Subcutaneous abdominal adipose tissue (tissue), 5 donors: ENCODE measurements at regions not wholly inside any gene's neighbourhood (a gene's known extent, or its start where the extent isn't known, plus 50 kb on each side); places are given as distances from the start of the nearest gene placed in this dataset.

Experiments used
- H3K27ac ChIP-seq: one replicate; pipeline ENCODE4 v1.7.0; 2013; ENCODE audit warnings: low read depth, mild to moderate bottlenecking, inconsistent platforms, low read length, moderate library complexity
- H3K27me3 ChIP-seq, 5 donors: one replicate each; pipeline ENCODE4 v1.7.0; 2013; ENCODE audit warnings: low read length in 5 of 5, inconsistent platforms in 1 of 5; ENCODE audit not compliant: control insufficient read depth in 5 of 5, insufficient read depth in 4 of 5
- H3K36me3 ChIP-seq, 5 donors: one replicate each; pipeline ENCODE4 v1.7.0; 2013; ENCODE audit warnings: low read length in 5 of 5; ENCODE audit not compliant: control insufficient read depth in 5 of 5, insufficient read depth in 5 of 5
- H3K4me1 ChIP-seq, 5 donors: one replicate each; pipeline ENCODE4 v1.7.0; 2013; ENCODE audit warnings: low read length in 5 of 5, mild to moderate bottlenecking in 3 of 5, moderate library complexity in 1 of 5; ENCODE audit not compliant: control insufficient read depth in 5 of 5, insufficient read depth in 5 of 5
- H3K4me3 ChIP-seq, 5 donors: one replicate each; pipeline ENCODE4 v1.7.0; 2013; ENCODE audit warnings: low read length in 5 of 5, low read depth in 1 of 5
- H3K9ac ChIP-seq, 5 donors: one replicate each; pipeline ENCODE4 v1.7.0; 2013; ENCODE audit warnings: low read length in 5 of 5, mild to moderate bottlenecking in 4 of 5, moderate library complexity in 3 of 5
- H3K9me3 ChIP-seq, 5 donors: one replicate each; pipeline ENCODE4 v1.7.0; 2013; ENCODE audit warnings: low read length in 5 of 5; ENCODE audit not compliant: control insufficient read depth in 5 of 5
- donor health status: healthy.
- donor health status: healthy.
- donor health status: healthy.
- donor health status: healthy.
- donor health status: healthy.

DNA sequence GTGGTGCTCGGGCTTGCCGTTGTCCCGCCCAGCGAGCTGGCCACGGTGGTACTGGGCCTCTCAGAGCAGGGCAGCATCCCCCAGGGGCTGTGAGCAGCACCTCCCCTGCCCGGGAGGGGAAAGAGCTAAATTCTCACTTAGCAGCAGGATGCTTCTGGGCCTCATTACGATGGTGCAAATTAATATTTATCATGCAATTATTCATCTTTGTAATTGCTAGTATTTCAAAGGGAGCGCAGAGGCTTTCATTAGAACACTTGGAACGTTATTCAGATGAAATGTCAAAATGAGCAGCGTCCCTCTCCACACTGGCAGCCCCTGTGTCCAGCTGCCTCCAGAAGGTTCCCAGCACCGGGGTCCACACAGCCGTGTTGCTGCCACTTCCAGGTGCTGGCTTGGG lies 95.9 kb upstream of the PRR5 start:
- Histone ChIP-seq H3K36me3 (no peaks in the 10 kb centered on the region), H3K4me3 (no peak overlapping the region), H3K9me3 (peaks cover 0 to 9% (median 3%) of the 10 kb centered on the region in 5 donors), H3K27ac (no peak overlapping the region), H3K4me1 (no peaks in the 10 kb centered on the region), H3K9ac (no peak overlapping the region), H3K27me3 (peaks cover 0 to 39% (median 27%) of the 10 kb centered on the region in 5 donors)

DNA sequence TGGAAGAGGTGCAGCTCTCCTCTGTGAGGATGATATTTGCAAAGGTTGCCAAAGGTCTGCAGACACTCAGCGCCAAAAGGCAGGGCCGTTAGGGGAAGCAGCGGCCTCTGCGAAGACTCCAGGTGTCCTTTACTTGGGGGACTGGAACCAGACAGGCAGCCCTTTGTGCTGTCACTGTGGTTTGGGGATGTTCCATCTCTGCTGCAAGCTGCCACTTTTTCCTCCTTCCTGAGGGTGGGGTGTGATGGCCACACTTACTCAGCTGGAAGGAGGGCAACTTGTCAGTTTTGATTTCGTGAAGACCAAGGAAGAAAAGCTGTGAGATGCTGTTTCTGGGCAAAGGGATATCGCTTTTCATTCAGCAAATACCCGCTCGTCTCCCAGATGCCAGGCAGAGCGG lies 96.5 kb upstream of the PRR5 start:
- Histone ChIP-seq H3K27ac (no peak overlapping the region), H3K27me3 (peaks cover 0 to 39% (median 27%) of the 10 kb centered on the region in 5 donors), H3K4me3 (no peak overlapping the region), H3K36me3 (no peaks in the 10 kb centered on the region), H3K9ac (no peak overlapping the region), H3K4me1 (no peaks in the 10 kb centered on the region), H3K9me3 (peaks cover 0 to 5% (median 0%) of the 10 kb centered on the region in 5 donors)

DNA sequence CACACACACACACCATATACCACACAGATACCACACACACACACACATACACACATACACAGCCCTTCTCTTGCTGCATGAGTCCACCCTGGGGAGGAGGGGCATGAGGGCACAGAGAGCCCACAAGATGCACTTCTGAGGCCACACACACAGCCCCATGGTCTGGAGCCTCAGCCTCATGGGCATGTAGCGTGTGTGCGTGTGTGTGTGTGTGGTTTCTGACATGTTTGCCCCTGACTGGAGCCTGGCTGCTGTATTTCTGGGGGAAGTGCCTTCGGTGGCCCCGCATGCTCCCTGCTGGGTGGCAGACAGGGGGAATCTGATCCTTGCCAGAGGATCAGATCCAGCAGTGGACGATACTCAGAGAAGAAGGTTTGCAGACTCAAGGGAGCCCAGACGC lies 97.0 kb upstream of the PRR5 start:
- Histone ChIP-seq H3K9me3 (peaks cover 0 to under 1% (median 0%) of the 10 kb centered on the region in 5 donors), H3K9ac (no peak overlapping the region), H3K27ac (no peak overlapping the region), H3K4me1 (no peaks in the 10 kb centered on the region), H3K4me3 (no peak overlapping the region), H3K36me3 (no peaks in the 10 kb centered on the region), H3K27me3 (peaks cover 0 to 39% (median 27%) of the 10 kb centered on the region in 5 donors)

DNA sequence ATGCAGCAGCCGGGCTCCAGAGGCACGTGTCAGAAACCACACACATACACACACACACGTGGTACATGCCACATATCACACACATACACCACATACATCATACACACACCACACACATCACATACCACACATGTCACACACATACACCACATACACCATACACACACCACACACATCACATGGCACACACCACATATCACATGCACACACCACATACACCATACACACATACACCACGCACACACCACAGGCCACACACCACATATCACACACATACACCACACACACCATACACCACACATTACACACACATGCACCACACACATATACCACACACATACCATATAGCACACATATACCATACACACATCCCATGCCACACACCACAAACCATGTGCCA lies 97.5 kb upstream of the PRR5 start:
- Histone ChIP-seq H3K36me3 (no peaks in the 10 kb centered on the region), H3K4me3 (no peak overlapping the region), H3K27me3 (peaks cover 0 to 39% (median 27%) of the 10 kb centered on the region in 5 donors), H3K4me1 (no peaks in the 10 kb centered on the region), H3K9ac (no peak overlapping the region), H3K9me3 (no peaks in the 10 kb centered on the region), H3K27ac (no peak overlapping the region)

DNA sequence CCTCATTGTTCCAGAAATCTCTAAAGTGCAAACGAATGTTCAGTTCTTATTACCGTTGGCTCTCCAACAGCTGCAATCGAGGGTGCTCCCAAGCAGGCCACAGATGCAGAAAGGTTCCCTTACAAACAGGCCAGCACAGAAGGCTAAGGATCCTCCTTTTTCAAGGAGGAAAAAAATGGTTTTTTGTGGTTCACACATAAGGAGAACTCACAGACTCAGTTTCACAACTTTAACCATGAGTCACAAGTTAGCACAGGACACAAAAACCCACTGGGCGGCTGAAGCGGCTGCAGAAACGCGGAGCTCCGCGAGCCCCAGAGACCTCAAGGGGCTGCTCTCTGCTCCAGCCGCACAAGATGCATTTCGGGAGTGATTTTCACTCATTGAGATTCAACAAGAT lies 98.2 kb upstream of the PRR5 start:
- Histone ChIP-seq H3K4me3 (no peak overlapping the region), H3K9ac (peak overlapping the region in 1 of 5 donors; percentile 6), H3K36me3 (no peaks in the 10 kb centered on the region), H3K4me1 (no peaks in the 10 kb centered on the region), H3K27ac (no peak overlapping the region), H3K9me3 (no peaks in the 10 kb centered on the region), H3K27me3 (peaks cover 0 to 39% (median 25%) of the 10 kb centered on the region in 5 donors)

DNA sequence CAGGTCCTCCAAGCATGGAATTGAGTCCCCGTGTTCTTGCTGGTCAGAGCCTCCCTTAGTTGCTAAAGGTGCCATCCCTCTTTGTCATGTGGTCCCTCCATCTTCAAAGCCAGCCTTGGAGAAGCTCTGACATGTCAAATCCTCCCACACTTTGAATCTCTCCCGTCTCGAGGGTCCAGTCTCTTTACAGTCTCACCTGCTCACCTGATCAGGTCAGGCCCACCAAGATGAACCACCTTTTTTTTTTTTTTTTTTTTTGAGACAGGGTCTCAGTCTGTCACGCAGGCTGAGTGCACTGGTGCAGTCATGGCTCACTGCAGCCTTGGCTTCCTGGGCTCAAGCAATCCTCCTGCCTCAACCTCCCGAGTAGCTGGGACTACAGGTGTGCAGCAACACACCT lies 100.3 kb upstream of the PRR5 start:
- H3K9me3 ChIP-seq: no peaks in the 10 kb centered on the region
- no peaks in the 10 kb centered on the region for H3K36me3 ChIP-seq
- no peak overlapping the region for H3K4me3 ChIP-seq
- H3K27ac ChIP-seq: no peak overlapping the region
- H3K27me3 ChIP-seq: peaks cover 11 to 36% (median 27%) of the 10 kb centered on the region in 5 donors
- no peaks in the 10 kb centered on the region for H3K4me1 ChIP-seq
- H3K9ac ChIP-seq: no peak overlapping the region

DNA sequence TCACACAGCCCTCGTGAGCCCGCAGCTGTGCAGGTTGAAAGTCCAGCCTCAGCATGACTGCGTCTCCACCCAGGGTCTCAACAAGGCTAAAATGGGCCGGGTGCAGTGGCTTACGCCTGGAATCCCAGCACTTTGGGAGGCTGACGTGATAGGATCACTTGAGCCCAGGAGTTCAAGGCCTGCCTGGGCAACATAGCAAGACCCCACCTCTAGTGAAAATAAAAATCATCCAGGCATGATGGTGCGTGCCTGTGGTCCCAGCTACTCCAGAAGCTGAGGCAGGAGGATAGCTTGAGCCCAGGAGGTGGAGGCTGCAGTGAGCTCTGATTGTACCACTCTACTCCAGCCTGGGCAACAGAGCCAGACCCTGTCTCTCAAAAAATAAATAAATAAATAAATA lies 100.8 kb upstream of the PRR5 start:
- Histone ChIP-seq H3K4me1 (no peaks in the 10 kb centered on the region), H3K27me3 (peaks cover 16 to 37% (median 30%) of the 10 kb centered on the region in 5 donors), H3K9ac (no peak overlapping the region), H3K9me3 (no peaks in the 10 kb centered on the region), H3K4me3 (no peak overlapping the region), H3K36me3 (no peaks in the 10 kb centered on the region), H3K27ac (no peak overlapping the region)

DNA sequence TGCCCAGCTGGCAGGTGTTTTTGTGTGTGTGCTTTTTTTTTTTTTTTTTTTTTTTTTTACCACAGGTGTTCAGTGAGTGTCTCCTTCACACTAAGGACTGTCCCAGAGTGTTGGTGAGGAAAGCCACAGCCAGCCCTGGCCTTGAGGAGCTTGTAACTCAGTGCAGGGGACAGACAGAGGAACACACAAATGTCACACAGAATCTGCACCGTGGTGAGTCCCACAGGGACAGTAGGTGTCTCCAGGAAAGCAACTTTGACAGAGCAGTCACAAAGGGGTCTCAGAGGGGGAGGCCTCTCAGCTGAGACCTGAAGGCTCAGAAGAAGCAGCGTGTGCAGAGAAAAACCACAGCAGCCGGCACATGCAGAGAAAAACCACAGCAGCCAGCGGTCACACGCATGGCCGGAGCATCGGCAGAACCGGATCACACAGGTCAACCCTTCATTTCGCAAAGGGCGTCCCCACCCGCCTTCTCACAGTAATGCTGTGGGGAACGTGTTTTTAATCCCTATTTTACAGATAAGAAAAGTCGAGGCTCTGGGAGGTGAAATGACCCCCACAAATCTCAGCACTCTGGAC lies 101.7 kb upstream of the PRR5 start:
- Histone ChIP-seq H3K27ac (no peak overlapping the region), H3K36me3 (no peaks in the 10 kb centered on the region), H3K4me1 (peaks cover 0 to 3% (median 0%) of the 10 kb centered on the region in 5 donors), H3K9me3 (no peaks in the 10 kb centered on the region), H3K9ac (no peak overlapping the region), H3K4me3 (no peak overlapping the region), H3K27me3 (peaks cover 22 to 36% (median 30%) of the 10 kb centered on the region in 5 donors)

DNA sequence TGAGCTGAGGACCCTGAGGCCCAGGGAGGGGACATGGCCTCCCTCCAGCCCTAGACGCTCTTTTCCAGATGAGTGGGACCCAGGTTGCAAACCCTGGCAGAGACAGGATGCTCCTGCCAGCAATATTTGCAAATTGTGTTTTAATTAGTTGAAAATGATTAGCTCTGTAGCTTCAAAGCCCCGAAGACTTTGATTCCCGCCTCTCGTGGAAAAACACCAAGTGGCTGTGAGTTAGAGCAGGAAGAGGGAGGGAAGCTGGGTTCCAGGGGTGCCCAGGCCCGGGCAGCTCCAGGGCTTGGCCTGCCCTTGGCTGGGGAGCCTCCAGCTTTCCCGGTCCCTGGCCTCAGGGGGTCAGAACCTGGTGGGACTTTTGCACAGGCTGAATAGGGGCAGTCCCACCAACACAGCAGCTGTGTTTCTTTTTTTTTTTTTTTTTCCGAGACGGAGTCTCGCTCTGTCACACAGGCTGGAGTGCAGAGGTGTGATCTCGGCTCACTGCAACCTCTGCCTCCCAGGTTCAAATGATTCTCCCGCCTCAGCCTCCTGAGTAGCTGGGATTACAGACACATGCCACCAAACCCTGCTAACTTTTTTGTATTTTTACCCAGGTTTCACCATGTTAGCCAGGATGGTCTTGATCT lies 101.6 kb upstream of the RTL6 start:
- peaks cover 24 to 38% (median 29%) of the 10 kb centered on the region in 5 donors for H3K27me3 ChIP-seq
- H3K4me3 ChIP-seq: no peak overlapping the region

DNA sequence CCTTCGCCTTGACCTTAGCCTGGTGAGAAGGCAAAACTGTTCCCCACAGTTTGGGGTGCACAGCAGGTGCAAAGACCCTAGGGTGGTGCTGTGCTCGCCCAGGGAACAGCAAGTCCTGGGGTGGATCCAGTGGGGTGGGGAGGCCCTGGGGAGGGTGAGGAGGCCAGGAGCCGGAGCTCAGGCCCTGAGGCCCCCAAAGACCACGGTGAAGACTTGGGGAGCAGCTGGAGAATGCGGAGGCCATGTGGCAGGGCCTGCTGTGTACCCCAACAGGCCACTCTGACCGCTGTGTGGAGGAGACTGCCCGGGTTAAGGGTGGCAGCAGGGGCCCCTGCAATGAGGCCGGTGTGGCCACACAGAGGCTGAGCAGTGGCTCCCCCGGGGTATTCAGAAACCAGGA lies 101.1 kb upstream of the RTL6 start:
- Histone ChIP-seq H3K27ac (no peak overlapping the region), H3K4me1 (peaks cover 0 to 3% (median 0%) of the 10 kb centered on the region in 5 donors), H3K27me3 (peaks cover 27 to 38% (median 31%) of the 10 kb centered on the region in 5 donors)

More for the DNA sequence above, 101.6 kb upstream of the RTL6 start:
- H3K9me3 ChIP-seq: no peaks in the 10 kb centered on the region
- H3K4me1 ChIP-seq: peaks cover 0 to 3% (median 0%) of the 10 kb centered on the region in 5 donors
- no peaks in the 10 kb centered on the region for H3K36me3 ChIP-seq
- H3K9ac ChIP-seq: no peak overlapping the region
- H3K27ac ChIP-seq: no peak overlapping the region

More for the DNA sequence above, 101.1 kb upstream of the RTL6 start:
- no peaks in the 10 kb centered on the region for H3K36me3 ChIP-seq
- H3K4me3 ChIP-seq: no peak overlapping the region
- H3K9me3 ChIP-seq: no peaks in the 10 kb centered on the region
- H3K9ac ChIP-seq: no peak overlapping the region
